Breast epithelium (tissue), 3 donors: ENCODE measurements at regions not wholly inside any gene's neighbourhood (a gene's known extent, or its start where the extent isn't known, plus 50 kb on each side); places are given as distances from the start of the nearest gene placed in this dataset.

Source experiments
- CTCF ChIP-seq, 3 donors: fragments of 450-650 bp; IDR thresholded peaks; one replicate each; pipeline ENCODE4 v1.5.1; 2016 to 2017; ENCODE audit warnings: antibody characterized with exemption in 3 of 3, mild to moderate bottlenecking in 3 of 3, moderate library complexity in 3 of 3
- POLR2A ChIP-seq: fragments of 450-650 bp; IDR thresholded peaks from one replicate; pipeline ENCODE4 v1.6.1; 2016; ENCODE audit warnings: antibody characterized with exemption, mild to moderate bottlenecking, moderate library complexity

GRCh38 chr3:117314441-117315150, 605.0 kb downstream of the TUSC7 start:
- TF ChIP-seq CTCF (IDR thresholded peaks at IDR 0.05): no peak
- TF ChIP-seq POLR2A: no peak
